ENCODE measurements at regions not wholly inside any gene's neighbourhood (a gene's known extent, or its start where the extent isn't known, plus 50 kb on each side); places are given as distances from the start of the nearest gene placed in this dataset.
"Not testable (repeated sequence)": the region's sequence is repeated elsewhere in the genome, so short reads cannot be mapped to it uniquely, and the experiment has no call there.

DNA sequence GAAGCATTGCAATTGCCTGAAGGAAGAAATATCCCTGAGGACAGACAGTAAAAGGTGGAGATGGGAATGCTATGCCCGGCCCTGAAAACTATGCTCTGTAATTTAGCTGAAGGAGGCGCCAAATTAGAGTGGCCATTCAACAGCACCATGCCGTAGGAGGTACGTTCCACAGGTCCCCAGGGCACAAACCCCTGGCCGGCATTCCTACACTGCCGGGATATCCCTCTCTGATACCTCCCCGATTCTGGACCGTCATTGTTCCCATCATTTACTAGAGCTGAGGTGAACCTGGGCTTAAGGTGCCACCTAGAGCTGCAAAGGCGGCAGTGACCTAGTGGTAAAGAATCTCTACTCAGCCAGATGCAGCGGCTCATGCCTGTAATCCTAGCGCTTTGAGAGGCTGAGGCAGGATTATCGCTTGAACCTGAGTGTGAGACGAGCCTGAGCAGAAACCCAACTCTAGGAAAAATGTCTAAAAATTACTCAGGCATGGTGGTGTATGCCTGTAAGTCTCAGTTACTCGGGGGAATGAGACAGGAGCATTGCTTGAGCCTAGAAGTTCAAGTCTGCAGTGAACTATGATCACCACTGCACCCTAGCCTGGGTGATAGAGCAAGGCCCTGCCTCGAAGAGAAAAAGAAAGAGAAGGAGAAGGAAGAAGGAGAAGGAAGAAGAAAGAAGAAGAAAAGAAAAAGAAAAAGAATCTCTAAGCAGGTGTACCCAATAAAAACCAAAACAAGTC, 53.0 kb upstream of the TNKS2 start:
- peak overlapping the region; percentile 44; the same call in 1 of the 2 replicates for H3K27ac ChIP-seq
- TF ChIP-seq, protein P1, sequence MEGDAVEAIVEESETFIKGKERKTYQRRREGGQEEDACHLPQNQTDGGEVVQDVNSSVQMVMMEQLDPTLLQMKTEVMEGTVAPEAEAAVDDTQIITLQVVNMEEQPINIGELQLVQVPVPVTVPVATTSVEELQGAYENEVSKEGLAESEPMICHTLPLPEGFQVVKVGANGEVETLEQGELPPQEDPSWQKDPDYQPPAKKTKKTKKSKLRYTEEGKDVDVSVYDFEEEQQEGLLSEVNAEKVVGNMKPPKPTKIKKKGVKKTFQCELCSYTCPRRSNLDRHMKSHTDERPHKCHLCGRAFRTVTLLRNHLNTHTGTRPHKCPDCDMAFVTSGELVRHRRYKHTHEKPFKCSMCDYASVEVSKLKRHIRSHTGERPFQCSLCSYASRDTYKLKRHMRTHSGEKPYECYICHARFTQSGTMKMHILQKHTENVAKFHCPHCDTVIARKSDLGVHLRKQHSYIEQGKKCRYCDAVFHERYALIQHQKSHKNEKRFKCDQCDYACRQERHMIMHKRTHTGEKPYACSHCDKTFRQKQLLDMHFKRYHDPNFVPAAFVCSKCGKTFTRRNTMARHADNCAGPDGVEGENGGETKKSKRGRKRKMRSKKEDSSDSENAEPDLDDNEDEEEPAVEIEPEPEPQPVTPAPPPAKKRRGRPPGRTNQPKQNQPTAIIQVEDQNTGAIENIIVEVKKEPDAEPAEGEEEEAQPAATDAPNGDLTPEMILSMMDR (conservative IDR thresholded peaks at IDR 0.05), result peak; percentile 83

DNA sequence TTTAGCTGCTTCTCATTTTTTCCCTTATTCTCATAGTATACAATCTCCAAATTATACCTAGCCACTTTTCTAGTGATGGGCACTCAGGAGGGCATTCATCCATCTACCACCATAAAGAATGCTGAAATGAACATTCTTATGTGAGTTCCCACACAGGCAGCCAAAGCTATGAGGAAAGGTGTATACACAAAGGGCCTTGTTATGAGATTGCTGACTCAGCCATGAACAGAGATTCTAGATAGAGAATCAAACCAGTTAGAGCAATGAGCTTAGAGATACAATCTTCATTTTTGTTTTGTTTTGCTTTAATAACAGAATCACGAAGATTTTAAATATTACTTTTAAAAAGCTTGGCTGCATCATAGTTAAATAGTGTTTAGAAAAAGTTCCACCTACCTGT, 54.8 kb upstream of the TNKS2 start:
- H3K27ac ChIP-seq, result no peak overlapping the region
- TF ChIP-seq, protein P1 (conservative IDR thresholded peaks at IDR 0.05), result no peak

DNA sequence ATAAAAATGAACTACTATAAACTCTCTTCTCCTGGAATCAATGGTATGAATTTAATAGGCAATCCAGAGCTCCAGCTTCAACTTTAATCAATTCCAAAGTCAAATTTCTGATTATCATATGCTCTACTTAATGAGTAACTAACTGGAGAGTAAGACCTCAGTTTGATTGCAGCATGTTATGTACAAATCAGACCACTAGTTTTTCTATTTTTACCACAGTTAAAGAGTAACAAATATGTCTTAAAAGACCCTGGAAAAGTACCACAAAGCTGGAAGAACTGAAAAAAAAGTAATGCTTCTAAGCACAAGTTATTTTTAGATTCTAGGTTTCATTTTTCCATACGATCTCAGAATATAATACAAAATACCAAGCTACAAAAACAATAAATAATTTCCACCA, 56.0 kb upstream of the TNKS2 start:
- TF ChIP-seq, protein P1 (conservative IDR thresholded peaks at IDR 0.05), result no peak
- H3K27ac ChIP-seq, result no peak overlapping the region

DNA sequence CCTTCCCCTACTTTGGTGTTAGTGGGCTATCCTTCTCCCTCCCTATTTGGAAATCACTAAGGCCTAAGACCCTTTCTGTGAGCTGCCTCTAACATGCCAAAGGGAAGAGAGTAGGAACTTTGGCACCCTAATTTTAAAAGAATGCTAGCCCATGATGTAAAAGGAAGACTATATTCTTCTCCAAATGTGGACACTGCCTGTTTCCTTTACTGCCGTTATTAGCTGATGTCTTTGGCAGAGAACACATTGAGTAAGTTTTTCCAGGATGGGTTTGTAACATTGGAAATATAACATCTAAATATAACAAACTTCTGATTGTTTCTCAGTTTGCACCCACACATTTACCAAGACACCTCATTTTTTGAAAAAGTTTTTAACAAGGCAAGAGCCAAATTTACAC, 56.9 kb upstream of the TNKS2 start:
- TF ChIP-seq, protein P1 (conservative IDR thresholded peaks at IDR 0.05), result no peak

DNA sequence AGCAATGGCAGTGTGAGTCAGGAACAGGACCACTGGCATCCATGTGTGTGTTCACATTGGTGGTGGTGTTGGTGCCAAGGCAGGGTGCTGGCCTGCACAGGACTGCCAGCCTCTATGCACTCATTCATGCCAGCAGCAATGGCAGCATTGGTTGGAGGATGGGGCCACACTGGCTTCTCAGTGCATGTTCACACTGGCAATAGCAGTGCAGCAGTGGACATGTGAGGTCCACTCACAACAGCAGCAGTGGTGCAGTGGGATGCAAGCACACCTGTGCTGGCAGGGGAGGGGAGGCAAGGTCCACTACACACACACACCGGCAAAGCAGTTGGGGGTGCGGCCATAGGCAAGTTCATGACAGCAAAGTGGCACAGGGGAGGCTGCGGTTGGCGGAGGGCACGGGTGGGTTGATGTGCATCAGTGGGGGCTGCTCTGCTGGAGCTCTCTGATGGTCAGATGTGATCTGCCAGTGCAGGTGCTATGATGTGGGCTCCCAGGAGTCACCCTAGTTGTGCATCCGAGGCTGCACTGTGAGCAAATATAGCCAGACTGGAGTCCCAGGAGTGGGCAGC, 57.8 kb upstream of the TNKS2 start:
- no peak overlapping the region for H3K27ac ChIP-seq
- TF ChIP-seq, protein P1 (conservative IDR thresholded peaks at IDR 0.05), result no peak

More for the DNA sequence above, 56.9 kb upstream of the TNKS2 start:
- no peak overlapping the region for H3K27ac ChIP-seq

DNA sequence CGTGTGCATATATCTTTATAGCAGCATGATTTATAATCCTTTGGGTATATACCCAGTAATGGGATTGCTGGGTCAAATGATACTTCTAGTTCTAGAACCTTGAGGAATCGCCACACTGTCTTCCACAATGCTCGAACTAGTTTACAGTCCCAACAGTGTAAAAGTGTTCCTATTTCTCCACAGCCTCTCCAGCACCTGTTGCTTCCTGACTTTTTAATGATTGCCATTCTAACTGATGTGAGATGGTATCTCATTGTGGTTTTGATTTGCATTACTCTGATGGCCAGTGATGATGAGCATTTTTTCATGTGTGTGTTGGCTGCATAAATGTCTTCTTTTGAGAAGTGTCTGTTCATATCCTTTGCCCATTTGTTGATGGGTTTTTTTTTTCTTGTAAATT, 66.0 kb upstream of the TNKS2 start:
- not testable (repeated sequence) for H3K27ac ChIP-seq

DNA sequence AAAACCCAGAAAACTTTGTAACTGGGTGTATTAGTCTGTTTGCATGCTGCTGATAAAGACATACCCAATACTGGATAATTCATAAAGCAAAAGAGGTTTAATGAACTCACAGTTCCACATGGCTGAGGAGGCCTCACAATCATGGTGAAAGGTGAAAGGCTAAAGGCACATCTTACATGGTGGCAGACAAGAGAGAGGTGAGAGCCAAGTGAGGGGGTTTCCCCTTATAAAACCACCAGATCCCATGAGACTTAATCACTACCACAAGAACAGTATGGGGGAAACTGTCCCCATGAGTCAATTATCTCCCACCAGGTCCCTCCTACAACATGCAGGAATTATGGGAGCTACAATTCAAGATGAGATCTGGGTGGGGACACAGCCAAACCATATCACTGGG, 68.9 kb upstream of the TNKS2 start:
- not testable (repeated sequence) for H3K27ac ChIP-seq

DNA sequence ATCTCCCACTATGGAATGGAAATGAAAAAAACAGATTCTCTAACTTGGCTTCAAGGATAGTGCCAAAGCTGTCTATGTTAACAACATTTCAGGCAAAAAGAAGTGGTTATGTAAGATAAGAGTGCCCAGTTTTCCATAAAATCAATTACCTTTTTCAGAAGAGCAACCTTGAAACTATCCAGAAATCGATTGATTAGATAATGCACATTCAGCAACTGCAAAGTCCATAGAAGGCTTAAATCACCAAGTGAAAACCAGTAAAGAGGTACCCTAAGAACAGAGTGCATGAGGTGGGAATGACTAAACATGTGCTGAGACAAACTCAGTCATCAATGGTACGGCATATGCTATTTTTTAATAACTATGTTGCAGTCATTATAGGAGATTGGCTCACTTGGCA, 71.9 kb upstream of the TNKS2 start:
- H3K27ac ChIP-seq, result no peak overlapping the region
- TF ChIP-seq, protein P1 (conservative IDR thresholded peaks at IDR 0.05), result no peak
